ENCODE measurements at regions not wholly inside any gene's neighbourhood (a gene's known extent, or its start where the extent isn't known, plus 50 kb on each side); places are given as distances from the start of the nearest gene placed in this dataset.

DNA sequence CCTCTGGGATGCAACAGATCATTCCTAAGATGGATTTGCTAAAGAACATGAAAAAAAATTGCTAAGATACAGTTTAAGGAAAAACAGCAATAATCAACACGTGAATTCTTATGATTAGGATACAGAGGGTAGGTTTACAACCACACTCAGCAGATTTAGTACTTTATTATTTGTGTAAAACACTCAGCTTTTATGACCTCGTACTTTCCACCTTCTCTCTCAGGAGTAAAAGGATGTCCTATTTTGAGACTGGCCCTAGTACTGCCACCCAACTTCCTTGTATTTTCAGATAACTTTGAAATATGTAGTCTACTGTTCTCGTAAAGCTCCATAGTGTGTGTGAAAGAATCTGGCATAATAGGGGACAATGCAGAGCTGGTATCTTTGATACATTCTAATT is 186.1 kb downstream of the ARL4A start:
- no peaks in the 10 kb centered on the region for H4K20me1 ChIP-seq (ENCODE audit: control insufficient read depth, insufficient read depth)
- H3K9ac ChIP-seq (ENCODE audit: control insufficient read depth, insufficient read depth, low read length): no peak overlapping the region
- no peak overlapping the region for H3K27ac ChIP-seq (ENCODE audit: control insufficient read depth, insufficient read depth)
- no peak overlapping the region for H2AFZ ChIP-seq (ENCODE audit: control insufficient read depth, low read depth, low read length)
- no peaks in the 10 kb centered on the region for H3K9me3 ChIP-seq (replicated peaks; ENCODE audit: control insufficient read depth, insufficient read depth, low read length)
- intact Hi-C loops (cut with micrococcal nuclease; ENCODE audit: unreplicated experiment): no loop called here
- no peaks in the 10 kb centered on the region for H3K27me3 ChIP-seq (replicated peaks in 1 of 2; ENCODE audit: control insufficient read depth in 2 of 2, insufficient read depth in 2 of 2, low read length in 1 of 2)
- ChIA-PET CTCF (interaction anchor here (1.4 to 2.2 kb wide), 2 partner anchors 23 to 236 kb away, joined by 3 to 6 read pairs; no protein-coding TSS in a partner anchor), RAD21 (ENCODE audit: unreplicated experiment) (no interaction called here), SMC1A (ENCODE audit: uncharacterized antibody, unreplicated experiment) (interaction anchor here (1.1 kb wide), 1 partner anchor 23 kb away, joined by 3 read pairs; no protein-coding TSS in a partner anchor), POLR2A (no interaction called here)
- H3K4me3 ChIP-seq: no peak overlapping the region
- TF ChIP-seq, protein P1, sequence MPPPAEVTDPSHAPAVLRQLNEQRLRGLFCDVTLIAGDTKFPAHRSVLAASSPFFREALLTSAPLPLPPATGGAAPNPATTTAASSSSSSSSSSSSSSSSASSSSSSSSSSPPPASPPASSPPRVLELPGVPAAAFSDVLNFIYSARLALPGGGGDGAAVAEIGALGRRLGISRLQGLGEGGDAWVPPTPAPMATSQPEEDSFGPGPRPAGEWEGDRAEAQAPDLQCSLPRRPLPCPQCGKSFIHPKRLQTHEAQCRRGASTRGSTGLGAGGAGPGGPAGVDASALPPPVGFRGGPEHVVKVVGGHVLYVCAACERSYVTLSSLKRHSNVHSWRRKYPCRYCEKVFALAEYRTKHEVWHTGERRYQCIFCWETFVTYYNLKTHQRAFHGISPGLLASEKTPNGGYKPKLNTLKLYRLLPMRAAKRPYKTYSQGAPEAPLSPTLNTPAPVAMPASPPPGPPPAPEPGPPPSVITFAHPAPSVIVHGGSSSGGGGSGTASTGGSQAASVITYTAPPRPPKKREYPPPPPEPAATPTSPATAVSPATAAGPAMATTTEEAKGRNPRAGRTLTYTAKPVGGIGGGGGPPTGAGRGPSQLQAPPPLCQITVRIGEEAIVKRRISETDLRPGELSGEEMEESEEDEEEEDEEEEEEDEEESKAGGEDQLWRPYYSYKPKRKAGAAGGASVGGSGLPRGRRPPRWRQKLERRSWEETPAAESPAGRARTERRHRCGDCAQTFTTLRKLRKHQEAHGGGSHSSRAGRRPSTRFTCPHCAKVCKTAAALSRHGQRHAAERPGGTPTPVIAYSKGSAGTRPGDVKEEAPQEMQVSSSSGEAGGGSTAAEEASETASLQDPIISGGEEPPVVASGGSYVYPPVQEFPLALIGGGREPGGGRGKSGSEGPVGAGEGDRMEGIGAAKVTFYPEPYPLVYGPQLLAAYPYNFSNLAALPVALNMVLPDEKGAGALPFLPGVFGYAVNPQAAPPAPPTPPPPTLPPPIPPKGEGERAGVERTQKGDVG (CRISPR knock-in tag; IDR thresholded peaks at IDR 0.05): no peak
- no peaks in the 10 kb centered on the region for H3K4me1 ChIP-seq (ENCODE audit: control insufficient read depth, insufficient read depth, low read length)
- no peaks in the 10 kb centered on the region for H3K36me3 ChIP-seq (ENCODE audit: control insufficient read depth in 2 of 2, insufficient read depth in 2 of 2, low read length in 1 of 2)
- ATAC-seq (no peak), DNase-seq (ENCODE audit: low read depth, low spot score) (no peak), FAIRE-seq (no peak)
- no TSS peak for BruUV-seq (replicated peaks)
- H3K4me2 ChIP-seq (ENCODE audit: control insufficient read depth, insufficient read depth): no peak overlapping the region
- H3K79me2 ChIP-seq (ENCODE audit: control insufficient read depth, insufficient read depth, low read length): no peaks in the 10 kb centered on the region
- in situ Hi-C loops (cut with MboI): no loop called here
- WGBS (ENCODE audit: insufficient coverage, insufficient replicate concordance, low lambda C conversion rate, missing lambda C conversion rate): 14% methylated on average over 3 of the region's 3 CpGs

DNA sequence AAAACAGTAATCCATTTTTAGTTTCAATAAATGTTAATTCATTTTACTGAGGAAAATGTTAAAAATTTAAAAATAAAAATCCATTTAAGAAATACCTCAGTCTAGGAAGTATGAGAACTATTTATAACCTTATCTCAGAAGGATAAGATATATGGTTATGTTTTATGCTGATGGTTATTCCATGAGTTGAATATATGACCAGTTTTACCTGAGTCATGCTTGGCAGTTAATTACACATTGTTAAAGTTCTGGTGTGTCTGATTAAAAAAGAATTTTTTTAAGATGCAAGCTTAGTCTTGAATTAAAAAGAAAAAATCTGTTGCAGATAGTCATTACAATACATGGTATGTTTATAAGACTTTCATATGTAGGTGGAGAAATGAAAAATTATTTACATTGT is 191.7 kb downstream of the ARL4A start:
- CTCF ChIA-PET: no interaction called here
- in situ Hi-C loops (cut with MboI) (no loop called here), intact Hi-C loops (cut with micrococcal nuclease; ENCODE audit: unreplicated experiment) (no loop called here)
- TF ChIP-seq, protein P2, sequence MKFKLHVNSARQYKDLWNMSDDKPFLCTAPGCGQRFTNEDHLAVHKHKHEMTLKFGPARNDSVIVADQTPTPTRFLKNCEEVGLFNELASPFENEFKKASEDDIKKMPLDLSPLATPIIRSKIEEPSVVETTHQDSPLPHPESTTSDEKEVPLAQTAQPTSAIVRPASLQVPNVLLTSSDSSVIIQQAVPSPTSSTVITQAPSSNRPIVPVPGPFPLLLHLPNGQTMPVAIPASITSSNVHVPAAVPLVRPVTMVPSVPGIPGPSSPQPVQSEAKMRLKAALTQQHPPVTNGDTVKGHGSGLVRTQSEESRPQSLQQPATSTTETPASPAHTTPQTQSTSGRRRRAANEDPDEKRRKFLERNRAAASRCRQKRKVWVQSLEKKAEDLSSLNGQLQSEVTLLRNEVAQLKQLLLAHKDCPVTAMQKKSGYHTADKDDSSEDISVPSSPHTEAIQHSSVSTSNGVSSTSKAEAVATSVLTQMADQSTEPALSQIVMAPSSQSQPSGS (IDR thresholded peaks at IDR 0.05; ENCODE audit: low read length): no peak
- no peak for TF ChIP-seq NFXL1 (IDR thresholded peaks at IDR 0.05; ENCODE audit: borderline replicate concordance)
- POLR2A ChIA-PET: no interaction called here
- BruUV-seq (replicated peaks): no TSS peak
- H2AFZ ChIP-seq (ENCODE audit: control insufficient read depth, low read depth, low read length): no peak overlapping the region
- H3K4me3 ChIP-seq: no peak overlapping the region
- H3K9me3 ChIP-seq (replicated peaks; ENCODE audit: control insufficient read depth, insufficient read depth, low read length): no peaks in the 10 kb centered on the region
- H3K27ac ChIP-seq (ENCODE audit: control insufficient read depth, insufficient read depth): no peak overlapping the region
- no peak overlapping the region for H3K9ac ChIP-seq (ENCODE audit: control insufficient read depth, insufficient read depth, low read length)
- no peaks in the 10 kb centered on the region for H4K20me1 ChIP-seq (ENCODE audit: control insufficient read depth, insufficient read depth)
- no peak overlapping the region for H3K4me2 ChIP-seq (ENCODE audit: control insufficient read depth, insufficient read depth)
- no peaks in the 10 kb centered on the region for H3K79me2 ChIP-seq (ENCODE audit: control insufficient read depth, insufficient read depth, low read length)
- H3K36me3 ChIP-seq (ENCODE audit: control insufficient read depth in 2 of 2, insufficient read depth in 2 of 2, low read length in 1 of 2): no peaks in the 10 kb centered on the region
- SMC1A ChIA-PET (ENCODE audit: uncharacterized antibody, unreplicated experiment): no interaction called here
- no peak for DNase-seq (ENCODE audit: low read depth, low spot score)
- H3K4me1 ChIP-seq (ENCODE audit: control insufficient read depth, insufficient read depth, low read length): no peaks in the 10 kb centered on the region
- ATAC-seq: no peak
- RAD21 ChIA-PET (ENCODE audit: unreplicated experiment): no interaction called here
- FAIRE-seq: no peak
- H3K27me3 ChIP-seq (replicated peaks in 1 of 2; ENCODE audit: control insufficient read depth in 2 of 2, insufficient read depth in 2 of 2, low read length in 1 of 2): no peaks in the 10 kb centered on the region

Measured in GM12878 (cell line).